CD1c-positive myeloid dendritic cell (primary cell): ENCODE measurements at regions not wholly inside any gene's neighbourhood (a gene's known extent, or its start where the extent isn't known, plus 50 kb on each side); places are given as distances from the start of the nearest gene placed in this dataset.

ENCODE experiments used
- DNase-seq: peaks from one replicate; pipeline ENCODE4 v3.0.0-alpha.2; 2016; ENCODE audit errors: extremely low spot score

- DNase-seq = no peak
Measured at GRCh38 chr9:136597141-136597885, 51.5 kb upstream of the NOTCH1 start.

GRCh38 chr9:136596630-136597031 lies 50.8 kb upstream of the NOTCH1 start:
- no peak for DNase-seq

- no peak for DNase-seq
Measured at GRCh38 chr9:136596217-136596616, 50.4 kb upstream of the NOTCH1 start.

- no peak for DNase-seq
Measured at GRCh38 chr9:136595245-136596153, 49.7 kb upstream of the NOTCH1 start.
